CD4-positive, alpha-beta T cell (primary cell): ENCODE measurements at regions not wholly inside any gene's neighbourhood (a gene's known extent, or its start where the extent isn't known, plus 50 kb on each side); places are given as distances from the start of the nearest gene placed in this dataset.

Experiments
- ATAC-seq: fragments of 200-7000 bp; cut with Tn5 transposase; one replicate; pipeline ENCODE4 v1.10.0; 2022; ENCODE audit warnings: mild to moderate bottlenecking; ENCODE audit not compliant: poor library complexity
- CTCF ChIA-PET: fragments of 350-600 bp; sonication (Branson Sonifier 250); formaldehyde crosslinking; loops from one replicate; lab custom pipeline; 2021; ENCODE audit warnings: antibody characterized with exemption, inconsistent platforms; lab: Charles Lee
- POLR2A ChIA-PET: fragments of 350-600 bp; sonication (Branson Sonifier 250); formaldehyde crosslinking; loops from one replicate; lab custom pipeline; 2021; ENCODE audit warnings: antibody characterized with exemption, inconsistent platforms; lab: Charles Lee
- DNase-seq, 14 experiments: peaks; one replicate each; pipeline ENCODE4 v3.0.0-alpha.2; 2013 to 2020; ENCODE audit warnings: mixed read lengths in 2 of 14
- H3K27ac ChIP-seq, 2 donors: one replicate each; pipeline versions ENCODE4 v1.5.1 to v1.7.0; 2013; ENCODE audit warnings: low read length in 2 of 2, low read depth in 1 of 2, mild to moderate bottlenecking in 1 of 2
- H3K27me3 ChIP-seq, 2 experiments: 1 replicate in 1 of 2; 2 replicates in 1 of 2; pipeline versions ENCODE4 v1.6.1 to v1.7.0; 2013; ENCODE audit warnings: low read length in 2 of 2, control low read depth in 1 of 2, mild to moderate bottlenecking in 1 of 2, moderate library complexity in 1 of 2; ENCODE audit not compliant: insufficient read depth in 2 of 2, control insufficient read depth in 1 of 2
- H3K36me3 ChIP-seq: one replicate; pipeline ENCODE4 v1.6.1; 2013; ENCODE audit warnings: low read length, control low read depth; ENCODE audit not compliant: insufficient read depth
- H3K4me1 ChIP-seq: one replicate; pipeline ENCODE4 v1.6.1; 2013; ENCODE audit warnings: low read length, control low read depth; ENCODE audit not compliant: insufficient read depth
- H3K4me3 ChIP-seq: one replicate; pipeline ENCODE4 v1.5.1; 2013; ENCODE audit warnings: mild to moderate bottlenecking, low read length, moderate library complexity
- H3K9me3 ChIP-seq, 2 experiments: 1 replicate in 1 of 2; 2 replicates in 1 of 2; pipeline versions ENCODE4 v1.6.1 to v1.7.0; 2013; ENCODE audit warnings: low read length in 2 of 2, mild to moderate bottlenecking in 2 of 2, control low read depth in 1 of 2, moderate library complexity in 1 of 2; ENCODE audit not compliant: control insufficient read depth in 1 of 2, insufficient read depth in 1 of 2
- H3K27ac Mint-ChIP-seq: one replicate; pipeline ENCODE4 v1.8.0; 2020; ENCODE audit warnings: mixed read lengths
- H3K27me3 Mint-ChIP-seq: one replicate; pipeline ENCODE4 v1.8.0; 2021; ENCODE audit warnings: mixed read lengths
- H3K36me3 Mint-ChIP-seq: one replicate; pipeline ENCODE4 v1.8.0; 2021; ENCODE audit warnings: low read depth, mixed read lengths
- H3K4me1 Mint-ChIP-seq: one replicate; pipeline ENCODE4 v1.8.0; 2021; ENCODE audit warnings: low read depth, mixed read lengths
- H3K4me3 Mint-ChIP-seq: one replicate; pipeline ENCODE4 v1.8.0; 2020; ENCODE audit warnings: mild to moderate bottlenecking, mixed read lengths
- H3K9me3 Mint-ChIP-seq: one replicate; pipeline ENCODE4 v1.8.0; 2020; ENCODE audit warnings: mixed read lengths
- CTCF ChIP-seq: fragments of 200-600 bp; IDR thresholded peaks from one replicate; pipeline ENCODE4 v1.8.0; 2022; ENCODE audit warnings: antibody characterized with exemption, mild to moderate bottlenecking
- intact Hi-C, 2 experiments: fragments of 100-400 bp; cut with DNase I in 1 of 2; cut with micrococcal nuclease in 1 of 2; formaldehyde crosslinking; loops; one replicate each; pipeline versions ENCODE4 v1.15.1 to v1.9.0; 2023 to 2025; cut with DNase I, micrococcal nuclease

GRCh38 chr16:59424714-59425273 lies 690.7 kb upstream of the GOT2 start:
- H3K36me3 ChIP-seq = no peaks in the 10 kb centered on the region
- POLR2A ChIA-PET = no interaction called here

GRCh38 chr16:59411961-59412841 lies 678.1 kb upstream of the GOT2 start:
- intact Hi-C loops = no loop called here
- no peak overlapping the region for H3K27ac Mint-ChIP-seq
- no peaks in the 10 kb centered on the region for H3K27me3 Mint-ChIP-seq
- no peaks in the 10 kb centered on the region for H3K9me3 ChIP-seq
- no peaks in the 10 kb centered on the region for H3K27me3 ChIP-seq
- peaks cover 7% of the 10 kb centered on the region for H3K9me3 Mint-ChIP-seq
- H3K4me1 Mint-ChIP-seq = no peaks in the 10 kb centered on the region
- DNase-seq (no peak), ATAC-seq (no peak)
- POLR2A ChIA-PET = no interaction called here
- no peaks in the 10 kb centered on the region for H3K36me3 ChIP-seq
- H3K4me3 Mint-ChIP-seq = no peak overlapping the region
- no peak for TF ChIP-seq CTCF
- H3K4me3 ChIP-seq = no peak overlapping the region
- no peaks in the 10 kb centered on the region for H3K36me3 Mint-ChIP-seq
- no peak overlapping the region for H3K27ac ChIP-seq
- CTCF ChIA-PET = no interaction called here
- H3K4me1 ChIP-seq = no peaks in the 10 kb centered on the region

More at GRCh38 chr16:59424714-59425273, 690.7 kb upstream of the GOT2 start:
- intact Hi-C loops = no loop called here
- no peaks in the 10 kb centered on the region for H3K27me3 Mint-ChIP-seq
- H3K27ac ChIP-seq = no peak overlapping the region
- no peak overlapping the region for H3K27ac Mint-ChIP-seq
- H3K36me3 Mint-ChIP-seq = no peaks in the 10 kb centered on the region
- ATAC-seq (no peak), DNase-seq (no peak)
- H3K4me1 Mint-ChIP-seq = no peaks in the 10 kb centered on the region
- CTCF ChIA-PET = no interaction called here
- no peak overlapping the region for H3K4me3 ChIP-seq
- no peak overlapping the region for H3K4me3 Mint-ChIP-seq
- no peaks in the 10 kb centered on the region for H3K9me3 ChIP-seq
- H3K4me1 ChIP-seq = no peaks in the 10 kb centered on the region
- no peak for TF ChIP-seq CTCF
- peaks cover 4% of the 10 kb centered on the region for H3K9me3 Mint-ChIP-seq
- no peaks in the 10 kb centered on the region for H3K27me3 ChIP-seq

GRCh38 chr16:59410451-59410850 lies 676.3 kb upstream of the GOT2 start:
- Histone ChIP-seq H3K4me1 (no peaks in the 10 kb centered on the region), H3K27ac (no peak overlapping the region), H3K36me3 (no peaks in the 10 kb centered on the region), H3K9me3 (no peaks in the 10 kb centered on the region), H3K27me3 (no peaks in the 10 kb centered on the region), H3K4me3 (no peak overlapping the region)
- POLR2A ChIA-PET = no interaction called here
- H3K9me3 Mint-ChIP-seq = peaks cover 4% of the 10 kb centered on the region
- DNase-seq (no peak), ATAC-seq (no peak)
- no peaks in the 10 kb centered on the region for H3K4me1 Mint-ChIP-seq
- no peaks in the 10 kb centered on the region for H3K36me3 Mint-ChIP-seq
- H3K27ac Mint-ChIP-seq = no peak overlapping the region
- CTCF ChIA-PET = no interaction called here
- no peaks in the 10 kb centered on the region for H3K27me3 Mint-ChIP-seq
- TF ChIP-seq CTCF = no peak
- no peak overlapping the region for H3K4me3 Mint-ChIP-seq
- intact Hi-C loops = no loop called here
